ENCODE measurements at regions not wholly inside any gene's neighbourhood (a gene's known extent, or its start where the extent isn't known, plus 50 kb on each side); places are given as distances from the start of the nearest gene placed in this dataset.

GRCh38 chr14:28375295-28375694 lies 391.3 kb upstream of the FOXG1 start:
- intact Hi-C loops (cut with micrococcal nuclease), result no loop called here
- H3K4me3 ChIP-seq (ENCODE audit: control extremely low read depth in 1 of 5, extremely low read depth in 1 of 5, insufficient read depth in 1 of 5, low read depth in 2 of 5, low read length in 4 of 5), result no peak overlapping the region
- no peak overlapping the region for H3K9ac ChIP-seq (ENCODE audit: low read length)
- Mint-ChIP-seq H3K27ac (no peak overlapping the region), H3K4me3 (no peak overlapping the region), H3K27me3 (no peaks in the 10 kb centered on the region), H3K9me3 (ENCODE audit: insufficient read depth) (peaks cover 6% of the 10 kb centered on the region), H3K4me1 (no peaks in the 10 kb centered on the region)
- no peak for TF ChIP-seq EZH2 (IDR thresholded peaks at IDR 0.05; ENCODE audit: borderline replicate concordance, insufficient read depth, low read depth, low read length, poor library complexity, severe bottlenecking)
- TF ChIP-seq, protein P1, sequence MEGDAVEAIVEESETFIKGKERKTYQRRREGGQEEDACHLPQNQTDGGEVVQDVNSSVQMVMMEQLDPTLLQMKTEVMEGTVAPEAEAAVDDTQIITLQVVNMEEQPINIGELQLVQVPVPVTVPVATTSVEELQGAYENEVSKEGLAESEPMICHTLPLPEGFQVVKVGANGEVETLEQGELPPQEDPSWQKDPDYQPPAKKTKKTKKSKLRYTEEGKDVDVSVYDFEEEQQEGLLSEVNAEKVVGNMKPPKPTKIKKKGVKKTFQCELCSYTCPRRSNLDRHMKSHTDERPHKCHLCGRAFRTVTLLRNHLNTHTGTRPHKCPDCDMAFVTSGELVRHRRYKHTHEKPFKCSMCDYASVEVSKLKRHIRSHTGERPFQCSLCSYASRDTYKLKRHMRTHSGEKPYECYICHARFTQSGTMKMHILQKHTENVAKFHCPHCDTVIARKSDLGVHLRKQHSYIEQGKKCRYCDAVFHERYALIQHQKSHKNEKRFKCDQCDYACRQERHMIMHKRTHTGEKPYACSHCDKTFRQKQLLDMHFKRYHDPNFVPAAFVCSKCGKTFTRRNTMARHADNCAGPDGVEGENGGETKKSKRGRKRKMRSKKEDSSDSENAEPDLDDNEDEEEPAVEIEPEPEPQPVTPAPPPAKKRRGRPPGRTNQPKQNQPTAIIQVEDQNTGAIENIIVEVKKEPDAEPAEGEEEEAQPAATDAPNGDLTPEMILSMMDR (IDR thresholded peaks at IDR 0.05), result no peak
- no peaks in the 10 kb centered on the region for H3K36me3 ChIP-seq (replicated peaks in 1 of 2; ENCODE audit: control extremely low read depth in 1 of 2, control insufficient read depth in 1 of 2, extremely low read depth in 1 of 2, insufficient read depth in 2 of 2, low read length in 1 of 2)
- no peaks in the 10 kb centered on the region for H3K79me2 ChIP-seq (ENCODE audit: control insufficient read depth, insufficient read depth, low read length)
- ChIA-PET POLR2A (no interaction called here), CTCF (no interaction called here)
- H3K4me2 ChIP-seq (replicated peaks; ENCODE audit: low read depth, low read length, poor library complexity, severe bottlenecking), result no peak overlapping the region
- DNase-seq (no peak), ATAC-seq (ENCODE audit: low read depth) (no peak)
- no peaks in the 10 kb centered on the region for H4K20me1 ChIP-seq (ENCODE audit: control insufficient read depth, insufficient read depth, low read length, poor library complexity, severe bottlenecking)
- H3K27ac ChIP-seq (ENCODE audit: low read length in 2 of 2), result no peak overlapping the region
- no peak overlapping the region for H2AFZ ChIP-seq (ENCODE audit: insufficient read depth, low read depth, low read length, poor library complexity, severe bottlenecking)
- no peaks in the 10 kb centered on the region for H3K4me1 ChIP-seq (ENCODE audit: control insufficient read depth in 2 of 2, insufficient read depth in 2 of 2, low read length in 2 of 2)
- no peaks in the 10 kb centered on the region for H3K27me3 ChIP-seq (replicated peaks in 1 of 4; ENCODE audit: control extremely low read depth in 1 of 4, control insufficient read depth in 3 of 4, insufficient read depth in 4 of 4, low read length in 3 of 4)
- no peaks in the 10 kb centered on the region for H3K9me3 ChIP-seq (ENCODE audit: control extremely low read depth in 1 of 3, control insufficient read depth in 2 of 3, insufficient read depth in 1 of 3, low read length in 2 of 3)

- Histone ChIP-seq H3K27ac (ENCODE audit: low read length in 2 of 2) (no peak overlapping the region), H2AFZ (ENCODE audit: insufficient read depth, low read depth, low read length, poor library complexity, severe bottlenecking) (no peak overlapping the region), H3K9ac (ENCODE audit: low read length) (no peak overlapping the region), H3K4me3 (ENCODE audit: control extremely low read depth in 1 of 5, extremely low read depth in 1 of 5, insufficient read depth in 1 of 5, low read depth in 2 of 5, low read length in 4 of 5) (no peak overlapping the region), H3K4me1 (ENCODE audit: control insufficient read depth in 2 of 2, insufficient read depth in 2 of 2, low read length in 2 of 2) (no peaks in the 10 kb centered on the region), H3K79me2 (ENCODE audit: control insufficient read depth, insufficient read depth, low read length) (no peaks in the 10 kb centered on the region), H4K20me1 (ENCODE audit: control insufficient read depth, insufficient read depth, low read length, poor library complexity, severe bottlenecking) (no peaks in the 10 kb centered on the region), H3K9me3 (ENCODE audit: control extremely low read depth in 1 of 3, control insufficient read depth in 2 of 3, insufficient read depth in 1 of 3, low read length in 2 of 3) (no peaks in the 10 kb centered on the region), H3K27me3 (replicated peaks in 1 of 4; ENCODE audit: control extremely low read depth in 1 of 4, control insufficient read depth in 3 of 4, insufficient read depth in 4 of 4, low read length in 3 of 4) (no peaks in the 10 kb centered on the region), H3K4me2 (replicated peaks; ENCODE audit: low read depth, low read length, poor library complexity, severe bottlenecking) (no peak overlapping the region), H3K36me3 (replicated peaks in 1 of 2; ENCODE audit: control extremely low read depth in 1 of 2, control insufficient read depth in 1 of 2, extremely low read depth in 1 of 2, insufficient read depth in 2 of 2, low read length in 1 of 2) (no peaks in the 10 kb centered on the region)
- H3K4me1 Mint-ChIP-seq, result no peaks in the 10 kb centered on the region
- no peak for ATAC-seq (ENCODE audit: low read depth)
- no peak overlapping the region for H3K4me3 Mint-ChIP-seq
- peaks cover 3% of the 10 kb centered on the region for H3K9me3 Mint-ChIP-seq (ENCODE audit: insufficient read depth)
- POLR2A ChIA-PET, result no interaction called here
- CTCF ChIA-PET, result no interaction called here
- H3K27me3 Mint-ChIP-seq, result no peaks in the 10 kb centered on the region
- no peak for DNase-seq
- H3K27ac Mint-ChIP-seq, result no peak overlapping the region
- WGBS (ENCODE audit: insufficient coverage), result no CpG with 5 or more reads among the region's 2 CpGs
- intact Hi-C loops (cut with micrococcal nuclease), result no loop called here
- TF ChIP-seq, protein P1 (IDR thresholded peaks at IDR 0.05), result no peak
- TF ChIP-seq EZH2 (IDR thresholded peaks at IDR 0.05; ENCODE audit: borderline replicate concordance, insufficient read depth, low read depth, low read length, poor library complexity, severe bottlenecking), result no peak
Measured at GRCh38 chr14:28381656-28382055, 384.9 kb upstream of the FOXG1 start.
